ENCODE measurements at regions not wholly inside any gene's neighbourhood (a gene's known extent, or its start where the extent isn't known, plus 50 kb on each side); places are given as distances from the start of the nearest gene placed in this dataset.

DNA sequence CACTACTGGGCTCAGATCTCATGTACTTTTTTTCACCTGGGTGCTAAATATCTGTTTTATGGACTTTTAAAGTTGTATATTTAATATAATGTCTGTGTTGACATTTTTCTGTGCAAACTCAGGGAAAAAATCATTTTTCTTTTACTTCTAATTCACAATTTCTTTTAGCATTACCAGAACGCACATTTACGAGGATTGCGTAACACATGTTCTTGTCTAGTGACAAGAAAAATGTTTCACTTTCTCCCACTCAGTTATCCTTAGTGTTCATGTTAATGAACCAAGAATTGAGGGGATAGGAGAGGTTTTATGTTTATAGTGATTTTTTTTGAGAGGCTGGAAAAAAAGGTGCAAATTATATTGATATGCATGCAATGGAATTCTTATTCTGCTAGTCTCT lies 86.3 kb upstream of the PJA2 start:
- Histone ChIP-seq H3K27ac (ENCODE audit: low read length) (no peak overlapping the region), H3K9ac (ENCODE audit: low read length) (no peak overlapping the region), H2AFZ (ENCODE audit: low read length) (no peak overlapping the region), H3K27me3 (ENCODE audit: low read length) (no peaks in the 10 kb centered on the region), H3F3A (ENCODE audit: low read length, unreplicated experiment) (no peaks in the 10 kb centered on the region), H3K9me2 (replicated peaks; ENCODE audit: low read length) (no peaks in the 10 kb centered on the region), H3K79me2 (ENCODE audit: low read length) (no peaks in the 10 kb centered on the region), H3K36me3 (ENCODE audit: low read depth, low read length) (no peaks in the 10 kb centered on the region), H3K4me1 (ENCODE audit: insufficient read depth, low read length) (peaks cover 9% of the 10 kb centered on the region), H3K9me3 (ENCODE audit: low read length) (no peaks in the 10 kb centered on the region), H3K4me3 (ENCODE audit: low read length) (no peak overlapping the region), H3K4me2 (ENCODE audit: low read length) (no peak overlapping the region), H4K20me1 (ENCODE audit: low read length) (no peaks in the 10 kb centered on the region)
- ATAC-seq (no peak), DNase-seq (no peak)
- TF ChIP-seq EZH2phosphoT487 (IDR thresholded peaks at IDR 0.05; ENCODE audit: borderline replicate concordance, low read length) = no peak
- ChIA-PET CTCF (no interaction called here), POLR2A (ENCODE audit: unreplicated experiment) (no interaction called here)
- intact Hi-C loops (cut with micrococcal nuclease) = no loop called here
- BruUV-seq (replicated peaks) = no TSS peak

DNA sequence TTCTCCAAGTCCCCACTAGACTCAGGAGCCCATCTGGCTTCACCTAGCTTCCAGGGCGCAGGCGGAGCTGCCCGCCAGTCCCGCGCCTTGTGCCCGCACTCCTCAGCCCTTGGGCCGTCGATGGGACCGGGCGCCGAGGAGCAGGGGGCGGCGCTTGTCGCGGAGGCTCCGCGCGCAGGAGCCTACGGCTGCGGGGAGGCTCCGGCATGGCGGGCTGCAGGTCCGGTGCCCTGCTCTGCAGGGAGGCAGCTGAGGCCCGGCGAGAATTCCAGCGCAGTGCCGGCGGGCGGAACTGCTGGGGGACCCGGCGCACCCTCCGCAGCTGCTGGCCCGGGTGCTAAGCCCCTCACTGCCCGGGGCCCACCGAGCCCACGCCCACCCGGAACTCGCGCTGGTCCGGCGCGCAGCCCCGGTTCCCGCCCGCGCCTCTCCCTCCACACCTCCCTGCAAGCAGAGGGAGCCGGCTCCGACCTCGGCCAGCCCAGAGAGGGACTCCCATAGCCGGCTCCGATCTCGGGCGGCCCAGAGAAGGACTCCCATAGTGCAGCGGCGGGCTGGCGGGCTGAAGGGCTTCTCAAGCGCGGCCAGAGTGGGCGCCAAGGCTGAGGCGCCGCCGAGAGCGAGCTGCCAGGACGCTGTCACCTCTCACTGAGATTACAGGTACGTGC lies 78.1 kb upstream of the PJA2 start:
- Histone ChIP-seq H3K79me2 (ENCODE audit: low read length) (no peaks in the 10 kb centered on the region), H3K4me2 (ENCODE audit: low read length) (no peak overlapping the region), H4K20me1 (ENCODE audit: low read length) (no peaks in the 10 kb centered on the region), H3K4me1 (ENCODE audit: insufficient read depth, low read length) (peaks cover 13% of the 10 kb centered on the region), H3K9me2 (replicated peaks; ENCODE audit: low read length) (no peaks in the 10 kb centered on the region), H3K9me3 (ENCODE audit: low read length) (no peaks in the 10 kb centered on the region), H3K9ac (ENCODE audit: low read length) (no peak overlapping the region), H3K27me3 (ENCODE audit: low read length) (no peaks in the 10 kb centered on the region), H3K27ac (ENCODE audit: low read length) (no peak overlapping the region), H3K4me3 (ENCODE audit: low read length) (no peak overlapping the region), H3F3A (ENCODE audit: low read length, unreplicated experiment) (no peaks in the 10 kb centered on the region), H3K36me3 (ENCODE audit: low read depth, low read length) (no peaks in the 10 kb centered on the region), H2AFZ (ENCODE audit: low read length) (no peak overlapping the region)
- POLR2A ChIA-PET (ENCODE audit: unreplicated experiment) = no interaction called here
- intact Hi-C loops (cut with micrococcal nuclease) = no loop called here
- TF ChIP-seq EZH2phosphoT487 (IDR thresholded peaks at IDR 0.05; ENCODE audit: borderline replicate concordance, low read length) (no peak), EZH2 (IDR thresholded peaks at IDR 0.05; ENCODE audit: low read length, unreplicated experiment) (no peak)
- TF ChIP-seq, protein P1, sequence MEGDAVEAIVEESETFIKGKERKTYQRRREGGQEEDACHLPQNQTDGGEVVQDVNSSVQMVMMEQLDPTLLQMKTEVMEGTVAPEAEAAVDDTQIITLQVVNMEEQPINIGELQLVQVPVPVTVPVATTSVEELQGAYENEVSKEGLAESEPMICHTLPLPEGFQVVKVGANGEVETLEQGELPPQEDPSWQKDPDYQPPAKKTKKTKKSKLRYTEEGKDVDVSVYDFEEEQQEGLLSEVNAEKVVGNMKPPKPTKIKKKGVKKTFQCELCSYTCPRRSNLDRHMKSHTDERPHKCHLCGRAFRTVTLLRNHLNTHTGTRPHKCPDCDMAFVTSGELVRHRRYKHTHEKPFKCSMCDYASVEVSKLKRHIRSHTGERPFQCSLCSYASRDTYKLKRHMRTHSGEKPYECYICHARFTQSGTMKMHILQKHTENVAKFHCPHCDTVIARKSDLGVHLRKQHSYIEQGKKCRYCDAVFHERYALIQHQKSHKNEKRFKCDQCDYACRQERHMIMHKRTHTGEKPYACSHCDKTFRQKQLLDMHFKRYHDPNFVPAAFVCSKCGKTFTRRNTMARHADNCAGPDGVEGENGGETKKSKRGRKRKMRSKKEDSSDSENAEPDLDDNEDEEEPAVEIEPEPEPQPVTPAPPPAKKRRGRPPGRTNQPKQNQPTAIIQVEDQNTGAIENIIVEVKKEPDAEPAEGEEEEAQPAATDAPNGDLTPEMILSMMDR (conservative IDR thresholded peaks at IDR 0.05; ENCODE audit: low read depth, low read length) = no peak
- DNase-seq = no peak
- CTCF ChIA-PET = no interaction called here
- no peak for ATAC-seq
- BruUV-seq (replicated peaks) = no TSS peak

DNA sequence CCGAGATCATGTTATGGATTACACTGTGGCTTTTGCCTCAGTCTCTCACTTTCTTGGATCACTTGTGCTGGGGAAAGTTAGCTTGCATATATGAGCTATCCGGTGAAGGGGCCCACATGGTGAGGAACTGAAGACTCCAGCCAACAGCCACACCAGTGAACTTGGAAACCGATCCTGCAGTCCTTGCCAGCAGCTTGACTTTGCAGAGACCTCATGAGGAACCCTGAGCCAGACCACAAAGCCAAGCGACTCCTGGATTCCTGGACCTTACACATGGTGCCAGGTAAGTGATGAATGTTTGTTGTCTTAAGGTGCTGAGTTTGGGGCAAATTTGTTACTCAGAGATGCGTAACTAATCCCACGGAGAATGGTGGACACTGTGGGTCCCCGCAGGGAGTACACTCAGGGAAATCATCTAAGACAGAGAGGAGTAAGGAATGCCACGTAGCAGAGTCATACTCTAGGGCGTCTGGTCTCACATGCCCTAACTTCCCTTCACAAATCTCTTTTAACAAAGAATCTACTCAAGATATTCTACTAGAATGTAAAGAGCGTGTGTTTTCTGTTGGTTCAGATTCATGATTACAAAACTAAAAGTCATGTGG lies 76.5 kb upstream of the PJA2 start:
- Histone ChIP-seq H3K27ac (ENCODE audit: low read length) (no peak overlapping the region), H3K36me3 (ENCODE audit: low read depth, low read length) (no peaks in the 10 kb centered on the region), H2AFZ (ENCODE audit: low read length) (no peak overlapping the region), H3K9ac (ENCODE audit: low read length) (no peak overlapping the region), H3K4me2 (ENCODE audit: low read length) (no peak overlapping the region), H3F3A (ENCODE audit: low read length, unreplicated experiment) (no peaks in the 10 kb centered on the region), H3K9me2 (replicated peaks; ENCODE audit: low read length) (no peaks in the 10 kb centered on the region), H3K4me3 (ENCODE audit: low read length) (no peak overlapping the region), H3K27me3 (ENCODE audit: low read length) (no peaks in the 10 kb centered on the region), H3K79me2 (ENCODE audit: low read length) (no peaks in the 10 kb centered on the region), H3K4me1 (ENCODE audit: insufficient read depth, low read length) (peaks cover 6% of the 10 kb centered on the region), H3K9me3 (ENCODE audit: low read length) (no peaks in the 10 kb centered on the region), H4K20me1 (ENCODE audit: low read length) (no peaks in the 10 kb centered on the region)
- no peak for TF ChIP-seq EZH2phosphoT487 (IDR thresholded peaks at IDR 0.05; ENCODE audit: borderline replicate concordance, low read length)
- TF ChIP-seq, protein P1 (conservative IDR thresholded peaks at IDR 0.05; ENCODE audit: low read depth, low read length) = no peak
- no peak for TF ChIP-seq EZH2 (IDR thresholded peaks at IDR 0.05; ENCODE audit: low read length, unreplicated experiment)
- DNase-seq (no peak), ATAC-seq (no peak)
- no TSS peak for BruUV-seq (replicated peaks)
- POLR2A ChIA-PET (ENCODE audit: unreplicated experiment) = no interaction called here
- intact Hi-C loops (cut with micrococcal nuclease) = no loop called here
- CTCF ChIA-PET = no interaction called here

Measured in PC-3 (cell line).